NCI-H446 (cell line): ENCODE measurements at regions not wholly inside any gene's neighbourhood (a gene's known extent, or its start where the extent isn't known, plus 50 kb on each side); places are given as distances from the start of the nearest gene placed in this dataset.

Experiments
- DNase-seq, 2 experiments: peaks; one replicate each; lab custom pipeline; 2025; lab: John Stamatoyannopoulos, UW

DNA sequence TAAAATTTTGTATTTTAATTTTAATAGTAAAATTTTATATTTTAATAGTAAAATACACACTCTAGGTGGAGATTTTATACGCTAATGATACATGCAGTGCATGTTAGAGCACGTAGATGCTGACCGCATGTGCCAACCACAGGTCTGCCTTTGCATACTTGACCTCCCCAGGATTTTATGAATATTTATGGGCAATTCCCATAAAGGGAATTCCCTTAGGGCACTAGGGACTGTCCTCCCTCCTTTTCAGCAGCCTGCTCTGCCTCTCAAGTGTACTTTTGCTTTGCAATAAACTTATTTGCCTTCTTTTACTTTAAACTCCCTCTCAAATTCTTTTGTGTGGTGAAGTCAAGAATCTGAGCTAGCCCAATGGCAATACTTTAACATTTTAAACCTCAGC is 217.7 kb upstream of the CDH8 start:
- no peak for DNase-seq

DNA sequence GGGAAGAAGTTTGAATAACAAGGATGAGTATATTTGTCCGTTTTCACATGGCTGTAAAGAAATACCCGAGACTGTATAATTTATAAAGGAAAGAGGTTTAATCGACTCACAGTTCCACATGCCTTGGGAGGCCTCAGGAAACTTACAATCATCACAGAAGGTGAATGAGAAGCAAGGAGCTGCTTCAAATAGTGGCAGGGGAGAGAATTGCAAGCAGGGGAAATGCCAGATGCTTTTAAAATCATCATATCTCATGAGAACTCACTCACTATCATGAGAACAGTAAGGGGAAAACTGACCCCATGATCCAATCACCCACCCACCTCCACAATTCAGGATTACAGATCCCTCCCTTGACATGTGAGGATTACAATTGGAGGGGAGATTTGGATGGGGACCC is 212.8 kb upstream of the CDH8 start:
- DNase-seq = no peak

DNA sequence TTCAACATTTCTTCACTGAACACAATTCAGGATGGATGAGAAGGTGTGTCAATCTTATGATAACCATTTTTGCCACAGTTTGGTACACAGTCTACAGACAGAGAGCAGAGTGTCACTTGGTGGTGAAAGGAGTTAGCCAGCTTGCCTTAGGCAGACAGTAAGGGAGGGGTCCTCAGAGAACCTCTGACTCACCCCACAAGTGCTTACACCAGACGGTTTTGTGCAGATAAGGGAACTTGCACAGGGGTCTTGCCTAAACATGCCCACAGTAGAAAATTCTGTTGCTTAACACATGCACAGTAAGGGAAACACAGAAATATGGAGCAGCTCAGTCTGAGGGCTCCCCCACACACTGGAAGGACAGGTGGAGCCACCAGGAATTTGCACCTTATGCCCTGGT is 204.5 kb upstream of the CDH8 start:
- no peak for DNase-seq

DNA sequence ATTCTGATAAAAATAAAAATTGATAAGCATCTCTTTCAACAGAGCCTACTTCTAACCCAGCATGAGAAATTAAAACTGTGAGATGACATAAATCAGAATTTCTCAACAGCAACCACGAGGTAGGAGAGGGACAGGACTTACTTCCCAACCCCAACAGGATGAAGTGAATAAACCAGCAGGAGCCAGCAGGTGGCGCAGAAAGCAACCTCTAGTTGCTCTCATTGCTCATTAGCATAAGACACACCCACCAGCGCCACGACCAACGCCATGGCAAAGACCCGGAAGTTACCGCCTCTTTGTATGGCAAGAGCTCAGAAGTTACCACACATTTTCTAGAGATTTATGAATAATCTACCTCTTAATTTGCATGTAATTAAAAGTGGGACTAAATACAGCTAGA is 189.4 kb upstream of the CDH8 start:
- DNase-seq = peak; percentile 48 to 71

DNA sequence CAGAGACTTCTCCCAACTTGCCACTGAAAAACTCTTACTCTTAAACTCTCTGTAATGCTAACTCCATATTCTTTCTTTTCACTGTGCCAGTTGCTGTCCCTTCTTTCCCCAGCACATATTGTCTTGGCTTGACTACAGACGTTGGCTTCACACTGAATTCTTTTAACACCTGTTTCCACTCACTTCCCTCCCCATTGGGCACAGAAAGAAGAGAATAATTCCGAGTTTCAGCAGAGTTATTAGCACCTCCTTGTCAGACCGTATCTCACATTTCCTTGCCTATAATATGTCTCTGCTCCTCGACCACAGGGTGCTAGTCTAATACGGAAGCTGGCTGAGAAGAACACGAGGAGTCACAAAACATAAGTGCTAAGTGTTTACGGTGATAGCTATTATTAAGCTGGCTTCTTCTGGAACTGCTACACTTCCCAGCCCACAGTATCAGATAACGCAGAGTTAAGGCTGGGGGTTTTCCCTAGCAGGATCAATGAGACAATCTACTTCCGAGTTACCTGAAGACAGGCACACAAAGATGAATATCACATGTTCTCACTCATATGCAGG is 188.5 kb upstream of the CDH8 start:
- DNase-seq = no peak

DNA sequence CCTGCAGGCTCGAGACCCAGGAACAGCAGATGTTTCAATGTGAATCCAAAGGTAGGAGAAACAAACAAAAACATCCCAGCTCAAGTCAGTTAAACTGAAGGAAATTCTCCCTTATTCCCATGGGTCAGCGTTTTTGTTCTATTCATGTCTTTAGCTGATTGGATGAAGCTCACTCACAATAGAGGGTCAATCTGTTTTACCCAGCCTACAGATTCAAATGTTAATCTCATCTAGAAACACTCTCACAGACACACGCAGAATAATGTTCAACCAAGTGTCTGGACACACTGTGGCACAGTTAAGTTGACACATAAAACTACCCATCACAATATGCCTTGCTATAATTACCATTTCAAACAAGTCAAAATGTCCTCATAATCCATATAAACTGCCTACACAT is 180.6 kb upstream of the CDH8 start:
- DNase-seq = no peak

DNA sequence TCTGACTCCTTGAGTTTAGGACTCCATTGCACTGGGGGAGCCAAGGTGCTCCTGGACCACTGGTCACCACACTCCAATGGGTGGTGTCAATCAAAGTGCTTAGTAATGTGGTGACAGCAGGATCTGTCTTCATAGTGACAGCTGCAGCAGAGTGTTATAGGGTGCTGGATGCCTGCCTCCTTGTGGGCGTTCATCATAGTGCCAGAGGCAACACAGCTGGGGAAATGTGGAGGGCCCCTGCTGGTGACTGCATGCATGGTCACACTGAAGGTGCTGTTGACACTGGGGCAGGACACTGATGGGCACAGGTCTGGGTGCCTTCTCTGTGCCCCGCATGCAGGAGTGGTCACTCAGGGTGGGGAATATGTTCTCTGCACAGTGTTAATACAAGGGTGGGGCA is 177.5 kb upstream of the CDH8 start:
- DNase-seq = no peak

DNA sequence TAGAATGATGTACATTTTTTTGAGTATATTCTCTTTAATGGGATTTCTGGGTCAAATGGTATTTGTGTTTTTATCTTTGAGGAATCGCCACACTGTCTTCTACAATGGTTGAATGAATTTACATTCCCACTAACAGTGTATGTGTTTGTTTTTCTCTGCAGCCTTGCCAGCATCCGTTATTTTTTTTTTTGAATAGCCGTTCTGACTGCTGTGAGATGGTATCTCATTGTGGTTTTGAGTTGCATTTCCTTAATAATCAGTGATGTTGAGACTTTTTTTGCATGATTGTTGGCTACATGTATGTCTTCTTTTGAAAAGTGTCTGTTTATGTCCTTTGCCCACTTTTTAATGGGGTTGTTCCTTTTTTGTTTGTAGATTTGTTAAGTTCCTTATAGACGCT is 172.7 kb upstream of the CDH8 start:
- no peak for DNase-seq

DNA sequence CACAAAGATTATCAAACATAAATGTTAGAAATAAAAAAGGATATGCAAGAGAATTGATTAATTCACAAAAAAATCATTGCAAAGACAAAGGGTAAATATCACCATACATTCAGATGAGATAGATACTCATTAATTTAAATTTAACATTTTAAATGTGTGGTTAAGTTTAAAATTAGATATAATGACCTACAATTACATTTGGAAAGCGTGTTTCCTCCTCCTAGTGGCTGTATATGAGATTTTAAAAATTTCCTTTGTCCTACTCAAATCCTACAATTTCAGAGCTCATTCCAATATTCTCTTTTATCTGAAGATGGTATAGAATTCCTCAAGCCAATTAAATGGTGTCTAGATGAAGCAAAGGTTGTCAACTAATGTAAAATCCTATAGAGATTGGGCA is 169.2 kb upstream of the CDH8 start:
- no peak for DNase-seq

DNA sequence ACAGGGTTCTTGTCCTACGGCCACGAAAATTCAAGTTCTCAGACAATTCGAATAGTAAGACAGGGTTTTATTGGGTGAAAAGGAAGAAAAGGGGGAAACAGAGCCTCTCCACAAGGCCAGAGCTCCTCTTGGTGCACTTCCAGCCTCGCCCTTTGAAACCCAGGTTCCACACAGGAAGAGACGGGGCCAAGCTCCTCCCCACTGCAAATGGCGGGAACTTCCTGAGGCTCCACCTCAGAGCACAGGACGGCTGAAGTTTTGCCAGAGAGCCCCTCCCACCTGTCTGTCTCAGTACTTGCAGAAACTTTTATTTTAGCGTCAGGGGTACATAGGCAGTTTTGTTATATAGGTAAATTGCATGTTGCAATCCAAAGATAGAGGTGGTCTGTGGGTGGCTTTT is 165.7 kb upstream of the CDH8 start:
- DNase-seq = no peak

DNA sequence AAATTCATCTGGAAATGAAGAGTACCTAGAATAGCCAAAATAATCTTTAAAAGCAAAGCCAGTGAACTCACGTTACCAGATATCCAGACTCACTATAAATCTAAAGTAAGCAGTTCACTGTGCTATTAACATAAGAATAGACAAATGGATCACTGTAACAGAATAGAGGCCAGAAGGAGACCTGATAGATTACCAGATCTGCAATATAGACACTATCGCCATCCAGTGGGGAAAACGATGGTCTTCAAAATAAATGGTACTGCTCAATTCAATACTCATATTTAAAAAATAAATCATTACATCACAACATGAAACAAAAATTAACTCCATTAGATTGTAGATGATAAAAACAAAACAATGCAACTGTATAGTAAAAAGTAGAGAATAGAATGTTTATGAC is 158.6 kb upstream of the CDH8 start:
- peak in 1 of 2 experiments; percentile 0 for DNase-seq

DNA sequence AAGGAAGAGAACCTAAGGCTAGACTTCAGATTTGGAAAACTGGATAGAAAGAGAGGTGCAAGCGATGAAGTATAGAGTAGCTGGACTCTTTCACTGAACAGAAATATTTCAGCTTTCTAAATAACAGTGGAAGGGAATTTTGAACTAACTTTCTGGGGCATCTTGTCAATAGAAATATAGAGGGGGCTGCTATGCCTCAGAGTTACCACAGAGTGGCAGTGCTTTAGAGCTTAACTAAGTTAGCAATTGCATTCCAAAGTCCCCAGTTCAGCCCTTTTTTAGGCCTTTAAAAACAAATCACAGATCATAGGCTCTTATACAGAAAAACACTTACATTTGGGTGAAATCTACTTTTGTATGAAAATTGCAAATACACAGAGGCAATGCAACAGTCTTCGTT is 154.2 kb upstream of the CDH8 start:
- DNase-seq = peak in 1 of 2 experiments; percentile 37

DNA sequence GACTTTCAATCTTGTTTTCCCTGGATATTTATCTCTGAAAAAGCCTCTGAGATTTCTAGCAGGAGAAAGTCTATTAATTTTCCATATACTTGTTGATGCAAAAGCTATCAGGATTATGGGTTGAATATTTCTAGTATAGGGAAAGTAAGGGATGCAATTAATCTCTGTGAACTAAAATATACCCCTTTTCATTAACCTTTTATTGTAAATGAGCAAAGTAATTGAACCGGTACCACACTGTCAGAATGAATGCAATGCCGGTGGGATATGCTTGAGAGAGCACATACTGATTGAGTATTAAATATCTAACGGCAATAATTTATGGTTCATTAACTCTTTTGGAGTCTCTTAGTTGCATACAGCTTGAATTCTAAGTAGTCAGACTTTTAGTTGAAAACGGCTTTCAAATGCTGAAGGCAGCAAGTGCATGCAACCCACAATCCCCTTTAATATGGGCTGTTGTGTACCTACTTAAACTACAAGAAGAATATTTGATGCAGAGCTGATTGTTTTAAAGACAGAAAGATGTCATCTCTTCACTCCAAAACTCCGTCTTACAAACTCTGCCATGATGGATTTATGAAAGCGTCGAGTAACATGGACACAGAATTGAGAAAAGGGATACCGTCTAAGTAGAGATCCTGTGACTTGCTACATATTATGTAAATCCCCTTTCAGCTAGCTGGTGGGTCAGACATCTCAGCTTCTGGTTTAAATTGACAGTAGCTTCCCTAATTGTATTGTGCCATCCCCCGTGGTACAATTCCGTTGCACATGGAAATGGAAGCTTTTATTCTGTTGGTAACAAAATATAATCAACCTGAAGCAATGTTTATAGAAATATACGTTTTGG is 141.3 kb upstream of the CDH8 start:
- no peak for DNase-seq

DNA sequence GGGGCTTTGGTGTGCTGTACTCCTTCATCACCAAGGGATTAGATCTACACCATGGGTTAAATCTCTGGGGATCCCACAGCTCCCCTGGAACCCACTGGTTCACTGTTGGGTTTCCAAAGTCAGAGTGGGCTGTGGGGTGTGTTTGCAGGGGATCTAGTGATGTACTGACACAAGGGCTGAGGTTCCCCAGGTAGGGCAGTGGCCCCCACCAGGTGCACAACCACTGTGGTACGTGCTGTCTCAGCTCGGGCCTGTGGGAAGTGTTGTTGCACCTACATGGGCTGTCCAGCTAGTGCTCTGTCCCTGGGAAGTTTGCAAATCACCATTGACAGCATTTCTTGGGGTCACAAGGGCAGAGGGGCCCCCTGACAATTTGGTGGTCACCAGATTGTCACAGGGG is 134.4 kb upstream of the CDH8 start:
- no peak for DNase-seq

DNA sequence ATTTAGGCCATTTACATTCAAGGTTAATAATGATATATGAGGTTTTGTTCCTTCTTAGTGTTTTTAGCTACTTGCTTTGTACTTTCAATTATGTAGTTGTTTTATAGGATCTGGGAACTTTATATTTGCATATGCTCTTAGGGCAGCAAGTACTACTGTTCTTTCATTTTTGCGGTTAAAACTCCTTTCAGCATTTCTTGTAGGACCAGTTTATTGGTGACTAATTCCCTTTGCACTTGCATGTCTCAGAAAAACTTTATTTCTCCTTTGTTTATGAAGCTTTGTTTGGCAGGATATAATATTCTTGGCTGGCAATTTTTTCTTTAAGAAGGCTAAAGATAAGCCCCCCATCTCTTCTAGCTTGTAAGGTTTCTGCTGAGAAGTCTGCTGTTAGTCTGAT is 131.3 kb upstream of the CDH8 start:
- DNase-seq = no peak

DNA sequence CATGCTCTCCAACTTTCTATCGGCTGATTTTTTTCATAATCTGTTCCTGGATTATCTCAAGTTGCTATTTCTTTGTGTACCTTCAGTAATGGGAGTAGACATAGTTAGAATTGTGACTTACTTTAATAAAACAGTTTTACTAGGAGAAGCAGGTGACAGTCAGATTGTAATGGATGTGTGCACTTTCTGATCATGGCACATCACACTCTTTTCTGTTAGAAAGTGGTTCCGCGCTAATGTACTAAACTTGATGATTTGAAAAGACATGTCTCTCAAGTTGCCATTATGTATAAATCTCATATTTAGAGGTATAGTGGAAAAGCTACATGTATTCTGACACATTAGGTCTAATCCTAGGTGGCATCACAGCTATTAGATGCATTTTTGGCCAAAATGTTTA is 121.3 kb upstream of the CDH8 start:
- DNase-seq = no peak

DNA sequence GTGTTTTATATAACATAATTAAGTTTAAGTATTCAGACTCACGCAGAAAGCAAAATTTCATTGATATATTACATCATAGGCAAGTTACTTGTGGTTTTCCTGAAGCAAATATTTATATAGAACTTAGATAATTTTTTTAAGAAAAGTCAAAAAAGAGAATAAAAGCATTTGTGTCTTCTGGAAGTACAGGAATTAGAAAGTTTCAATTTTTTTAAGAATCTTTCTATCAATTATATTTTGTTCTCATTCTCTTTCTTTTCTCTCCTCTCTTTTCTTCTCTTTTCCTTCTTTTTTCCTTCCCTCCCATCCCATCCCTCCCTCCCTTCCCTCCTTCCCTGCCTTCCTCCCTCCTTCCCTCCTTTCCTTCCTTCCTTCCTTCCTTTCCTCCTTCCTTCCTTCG is 120.7 kb upstream of the CDH8 start:
- no peak for DNase-seq

DNA sequence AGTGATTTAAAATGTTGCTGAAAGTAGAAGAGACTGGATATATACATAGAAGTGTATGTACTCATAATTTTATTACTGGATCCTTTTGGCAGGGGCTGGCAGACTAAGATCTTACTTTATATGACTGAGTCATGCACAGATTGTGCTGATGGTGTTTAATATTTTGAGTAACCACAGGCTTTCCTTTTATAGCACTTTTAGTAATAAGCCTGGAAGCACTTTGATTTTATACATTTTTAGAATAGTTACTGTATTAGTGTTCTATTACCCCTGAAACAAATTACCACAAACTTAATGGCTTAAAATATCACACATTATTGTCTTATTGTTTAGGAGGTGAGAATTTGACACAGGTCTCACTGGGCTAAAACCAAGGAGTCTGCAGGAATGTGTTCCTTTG is 113.4 kb upstream of the CDH8 start:
- DNase-seq = no peak

DNA sequence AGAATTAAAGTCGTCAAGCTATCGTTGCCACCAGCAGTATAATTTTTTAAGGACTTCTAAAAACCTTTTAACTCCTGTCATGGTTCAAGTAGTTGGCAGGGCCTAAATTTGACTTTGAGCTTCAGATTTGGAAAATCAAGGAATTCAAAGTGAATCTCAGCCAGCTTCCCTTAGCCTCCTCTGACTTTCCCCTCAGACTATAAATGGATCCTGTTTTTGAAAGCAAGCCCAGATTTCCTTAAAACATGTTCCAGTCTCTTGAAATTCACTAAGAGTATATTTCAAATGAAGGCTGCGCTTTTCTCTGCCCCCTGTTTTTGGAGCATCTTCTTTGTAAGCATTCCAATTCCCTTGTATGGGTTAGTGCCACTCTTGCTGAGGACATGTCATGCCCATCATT is 101.8 kb upstream of the CDH8 start:
- DNase-seq = no peak

DNA sequence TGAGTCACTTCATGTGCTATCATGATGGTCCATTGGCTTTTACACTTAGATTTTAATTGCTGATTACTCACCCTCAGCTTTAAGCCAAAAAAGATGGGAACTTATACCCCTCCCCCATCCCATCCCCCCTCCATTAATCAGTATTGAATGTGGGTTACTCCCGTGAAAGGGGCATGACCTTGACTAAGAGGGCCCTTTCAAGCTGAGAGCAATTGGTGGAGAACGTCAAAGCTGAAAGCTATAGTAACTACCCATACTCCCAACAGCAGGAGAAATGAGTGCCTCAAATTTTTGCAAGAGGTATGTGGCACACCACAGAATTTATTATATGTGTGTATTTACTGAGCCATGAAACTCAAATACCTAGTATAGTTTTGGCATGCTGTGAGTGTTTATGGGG is 99.7 kb upstream of the CDH8 start:
- DNase-seq = no peak

DNA sequence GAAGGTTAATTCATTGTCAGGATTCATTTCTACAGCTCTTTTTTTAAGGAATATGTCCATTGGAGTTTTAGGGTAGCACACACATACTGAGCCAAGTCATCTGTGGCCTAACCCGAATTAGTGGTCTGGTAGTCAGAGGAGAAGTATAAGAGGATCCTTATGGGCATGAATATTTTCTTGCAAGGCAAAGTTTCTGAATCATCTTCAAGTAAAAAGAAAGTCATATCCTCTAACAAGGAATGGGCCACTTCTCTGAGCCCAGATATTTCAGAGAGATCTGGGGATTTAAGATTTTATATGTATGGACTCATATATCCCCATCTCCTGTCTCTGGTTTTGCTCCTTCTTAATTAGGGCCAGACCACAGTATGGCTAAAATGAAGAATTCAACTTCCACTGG is 99.2 kb upstream of the CDH8 start:
- no peak for DNase-seq

DNA sequence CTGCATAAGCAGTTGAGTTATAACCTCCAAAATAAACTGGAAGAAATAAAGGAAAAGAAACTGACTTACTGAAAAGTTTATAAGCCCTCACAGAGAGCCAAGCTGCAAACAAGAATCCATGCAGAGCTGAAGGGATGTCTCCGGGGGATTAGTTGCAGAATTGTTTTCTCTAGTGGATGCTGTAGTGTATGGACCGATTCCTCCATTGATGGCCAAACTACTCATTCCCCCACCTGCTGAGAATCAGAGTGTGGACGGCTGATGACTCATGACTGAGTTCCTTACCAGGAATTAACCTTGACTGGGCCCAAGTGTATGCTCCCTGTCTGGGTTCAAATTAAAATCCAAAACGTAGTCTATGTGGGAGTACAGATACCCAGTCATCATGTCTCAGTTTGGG is 93.9 kb upstream of the CDH8 start:
- no peak for DNase-seq

DNA sequence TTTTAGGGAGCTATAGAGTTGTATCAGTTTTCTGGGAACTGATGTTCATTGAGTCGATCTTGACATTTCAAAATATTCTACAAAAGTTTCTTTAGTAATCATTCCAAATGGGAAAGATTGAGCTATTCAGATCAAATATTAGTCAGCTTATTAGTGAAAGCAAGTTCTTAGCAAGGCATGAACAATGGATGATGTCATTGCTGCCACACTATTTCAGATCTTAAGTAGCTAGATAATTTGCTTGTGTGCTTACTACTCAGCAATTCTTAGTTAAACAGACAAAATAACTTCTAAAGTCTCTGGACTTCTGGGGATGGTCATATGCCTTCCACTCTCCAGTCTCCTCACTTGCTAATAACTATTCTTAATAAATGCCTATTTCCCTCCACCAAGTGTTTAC is 69.0 kb upstream of the CDH8 start:
- no peak for DNase-seq

DNA sequence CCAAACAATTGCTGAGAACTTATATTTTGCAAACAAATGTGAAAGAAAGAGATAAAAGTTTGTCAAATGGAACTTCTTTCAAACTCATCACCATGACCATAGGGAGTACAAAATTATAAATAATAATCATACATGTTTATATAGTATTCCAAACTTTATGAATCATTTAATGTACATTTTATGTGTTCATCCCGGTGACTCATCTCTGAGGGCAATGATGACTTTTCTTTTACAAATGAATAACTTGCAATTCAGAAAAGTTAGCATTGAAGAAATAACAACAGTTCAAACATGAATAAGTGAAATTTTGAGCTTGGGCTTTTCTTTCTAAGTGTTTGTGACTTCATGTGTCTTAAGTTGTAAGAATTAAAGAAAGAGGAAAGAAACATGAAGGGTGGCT is 66.3 kb upstream of the CDH8 start:
- DNase-seq = no peak
